H1 (cell line): ENCODE measurements at regions not wholly inside any gene's neighbourhood (a gene's known extent, or its start where the extent isn't known, plus 50 kb on each side); places are given as distances from the start of the nearest gene placed in this dataset.
A peak's percentile ranks its signal among the peaks of the same experiment; 100 is the strongest.

Experiments used
- CTCF ChIA-PET: fragments of 300-600 bp; sonication (Branson Sonifier 250); formaldehyde crosslinking; loops from one replicate; lab custom pipeline; 2021; ENCODE audit not compliant: partially characterized antibody; lab: Charles Lee
- POLR2A ChIA-PET: fragments of 300-600 bp; sonication (Branson Sonifier 250); formaldehyde crosslinking; loops from one replicate; lab custom pipeline; 2021; ENCODE audit warnings: inconsistent platforms; ENCODE audit not compliant: partially characterized antibody; lab: Charles Lee
- DNase-seq, 2 experiments: peaks; one replicate each; pipeline versions ENCODE4 v3.0.0 to v3.0.0-alpha.2; 2010 to 2022; ENCODE audit warnings: low spot score in 2 of 2, low read depth in 1 of 2, mixed read lengths in 1 of 2
- FAIRE-seq: peaks from 2 replicates; lab custom pipeline; 2011; peaks lifted over from hg19 to GRCh38; lab: Jason Lieb, UNC
- H2AFZ ChIP-seq: 2 replicates; pipeline ENCODE4 v1.8.1; 2012; ENCODE audit warnings: low read length, inconsistent platforms
- H2AK5ac ChIP-seq: 2 replicates; pipeline ENCODE4 v1.6.1; 2013; ENCODE audit warnings: low read depth, low read length
- H2BK120ac ChIP-seq: replicated peaks from 2 replicates; pipeline ENCODE3; 2013; ENCODE audit warnings: low read depth, low read length, inconsistent platforms
- H2BK12ac ChIP-seq: 2 replicates; pipeline ENCODE4 v1.6.1; 2013; ENCODE audit warnings: low read depth, low read length
- H2BK15ac ChIP-seq: 2 replicates; pipeline ENCODE4 v1.6.1; 2013; ENCODE audit warnings: low read length
- H2BK20ac ChIP-seq: 2 replicates; pipeline ENCODE4 v1.6.1; 2013; ENCODE audit warnings: low read length
- H2BK5ac ChIP-seq: 2 replicates; pipeline ENCODE4 v1.6.1; 2013; ENCODE audit warnings: low read depth, low read length
- H3K14ac ChIP-seq: 2 replicates; pipeline ENCODE4 v1.6.1; 2013; ENCODE audit warnings: inconsistent platforms; ENCODE audit not compliant: insufficient read length
- H3K18ac ChIP-seq: 2 replicates; pipeline ENCODE4 v1.6.1; 2013; ENCODE audit warnings: low read length; ENCODE audit errors: extremely low read depth
- H3K23ac ChIP-seq: 2 replicates; pipeline ENCODE4 v1.6.1; 2013; ENCODE audit warnings: inconsistent platforms; ENCODE audit not compliant: insufficient read length
- H3K23me2 ChIP-seq: 2 replicates; pipeline ENCODE4 v1.6.1; 2013; ENCODE audit warnings: low read depth, low read length
- H3K27ac ChIP-seq: 2 replicates; pipeline ENCODE4 v1.6.1; 2011; ENCODE audit warnings: low read depth, low read length, inconsistent platforms
- H3K27me3 ChIP-seq, 4 experiments: replicated peaks in 1 of 4; 1 replicate in 1 of 4; 2 replicates in 3 of 4; pipeline versions ENCODE4 v1.6.1 to v1.8.1; 2011 to 2013; ENCODE audit warnings: low read length in 3 of 4, mild to moderate bottlenecking in 3 of 4, inconsistent platforms in 2 of 4, mixed read lengths in 2 of 4, moderate library complexity in 1 of 4; ENCODE audit not compliant: control insufficient read depth in 3 of 4, insufficient read depth in 3 of 4; ENCODE audit errors: extremely low read depth in 1 of 4
- H3K36me3 ChIP-seq, 4 experiments: 2 replicates each; pipeline versions ENCODE4 v1.6.1 to v1.8.1; 2011 to 2013; ENCODE audit warnings: mild to moderate bottlenecking in 4 of 4, low read length in 3 of 4, moderate library complexity in 2 of 4, control low read depth in 1 of 4, inconsistent platforms in 1 of 4; ENCODE audit not compliant: insufficient read depth in 4 of 4, control insufficient read depth in 2 of 4
- H3K4ac ChIP-seq: replicated peaks from 2 replicates; pipeline ENCODE3; 2013; ENCODE audit warnings: low read length, low read depth, mixed read lengths, inconsistent platforms; ENCODE audit not compliant: insufficient read length
- H3K4me1 ChIP-seq, 4 experiments: replicated peaks in 1 of 4; 1 replicate in 1 of 4; 2 replicates in 3 of 4; pipeline versions ENCODE4 v1.6.1 to v1.8.1; 2011 to 2013; ENCODE audit warnings: low read length in 3 of 4, inconsistent platforms in 2 of 4, mixed read lengths in 1 of 4; ENCODE audit not compliant: insufficient read depth in 4 of 4, control insufficient read depth in 3 of 4
- H3K4me2 ChIP-seq, 2 experiments: 2 replicates each; pipeline versions ENCODE4 v1.6.1 to v1.8.1; 2011 to 2013; ENCODE audit warnings: low read depth in 2 of 2, low read length in 2 of 2, control low read depth in 1 of 2, inconsistent platforms in 1 of 2, mild to moderate bottlenecking in 1 of 2; ENCODE audit not compliant: insufficient read depth in 1 of 2
- H3K4me3 ChIP-seq, 4 experiments: fragments of 200-600, 300-600 bp in 1 of 4; sonication (generic), shearing (Covaris generic), sonication (Bioruptor Twin) in 1 of 4; 2 replicates each; pipeline versions ENCODE4 v1.5.1 to v1.8.1; 2011 to 2016; ENCODE audit warnings: low read length in 4 of 4, low read depth in 3 of 4, control low read depth in 2 of 4, inconsistent platforms in 2 of 4, mild to moderate bottlenecking in 2 of 4, mixed read lengths in 1 of 4, moderate library complexity in 1 of 4; ENCODE audit not compliant: insufficient read depth in 2 of 4; ENCODE audit errors: extremely low read depth in 1 of 4
- H3K56ac ChIP-seq: replicated peaks from 2 replicates; pipeline ENCODE3; 2013; ENCODE audit warnings: low read depth, mild to moderate bottlenecking, mixed read lengths, low read length, inconsistent platforms; ENCODE audit not compliant: insufficient read length
- H3K79me1 ChIP-seq: 2 replicates; pipeline ENCODE4 v1.6.1; 2013; ENCODE audit warnings: low read depth, low read length, control low read depth
- H3K79me2 ChIP-seq, 2 experiments: 2 replicates each; pipeline versions ENCODE4 v1.6.1 to v1.8.1; 2012 to 2013; ENCODE audit warnings: low read length in 2 of 2, mild to moderate bottlenecking in 2 of 2, inconsistent platforms in 1 of 2; ENCODE audit not compliant: insufficient read depth in 2 of 2, control insufficient read depth in 1 of 2
- H3K9ac ChIP-seq, 4 experiments: replicated peaks in 1 of 4; 1 replicate in 1 of 4; 2 replicates in 3 of 4; pipeline versions ENCODE4 v1.6.1 to v1.8.1; 2011 to 2013; ENCODE audit warnings: low read depth in 3 of 4, low read length in 3 of 4, control low read depth in 2 of 4, mild to moderate bottlenecking in 2 of 4, moderate library complexity in 2 of 4, inconsistent platforms in 1 of 4; ENCODE audit errors: extremely low read depth in 1 of 4
- H3K9me3 ChIP-seq, 2 experiments: 2 replicates each; pipeline versions ENCODE4 v1.6.1 to v1.8.1; 2012 to 2013; ENCODE audit warnings: mild to moderate bottlenecking in 2 of 2, moderate library complexity in 2 of 2, control low read depth in 1 of 2, inconsistent platforms in 1 of 2, low read depth in 1 of 2, low read length in 1 of 2, mixed read lengths in 1 of 2; ENCODE audit not compliant: insufficient read depth in 2 of 2
- H4K20me1 ChIP-seq, 2 experiments: replicated peaks in 1 of 2; 2 replicates each; pipeline versions ENCODE3 to v1.8.1; 2011 to 2013; ENCODE audit warnings: inconsistent platforms in 2 of 2, low read length in 2 of 2, mild to moderate bottlenecking in 1 of 2; ENCODE audit not compliant: insufficient read depth in 2 of 2, control insufficient read depth in 1 of 2
- H4K5ac ChIP-seq: 2 replicates; pipeline ENCODE4 v1.6.1; 2013; ENCODE audit warnings: low read length, low read depth, mixed read lengths, inconsistent platforms; ENCODE audit not compliant: insufficient read length
- H4K8ac ChIP-seq: 2 replicates; pipeline ENCODE4 v1.8.0; 2013; ENCODE audit warnings: mild to moderate bottlenecking, moderate library complexity, low read length, inconsistent platforms; ENCODE audit not compliant: insufficient read depth; ENCODE audit errors: extremely low read depth
- H4K91ac ChIP-seq: replicated peaks from 2 replicates; pipeline ENCODE3; 2013; ENCODE audit warnings: low read length, mixed read lengths, inconsistent platforms; ENCODE audit not compliant: insufficient read length
- BCL11A ChIP-seq, 2 experiments: IDR thresholded peaks; one replicate each; pipeline ENCODE4 v1.6.1; 2011; ENCODE audit warnings: low read depth in 2 of 2, low read length in 2 of 2, mild to moderate bottlenecking in 2 of 2
- CBX5 ChIP-seq: fragments of 300-800, 300-1000 bp; sonication (generic); IDR thresholded peaks from 2 replicates; pipeline ENCODE4 v1.7.1; 2016; ENCODE audit warnings: antibody characterized with exemption, low read length, low read depth
- CBX8 ChIP-seq: fragments of 300-800, 300-1000 bp; sonication (generic); IDR thresholded peaks from 2 replicates; pipeline ENCODE4 v1.7.1; 2016; ENCODE audit warnings: low read depth, low read length, borderline replicate concordance
- CEBPB ChIP-seq: IDR thresholded peaks from 2 replicates; pipeline ENCODE4 v1.6.1; 2012; ENCODE audit warnings: low read depth, low read length
- CTBP2 ChIP-seq: IDR thresholded peaks from 2 replicates; pipeline ENCODE4 v1.7.0; 2011; ENCODE audit warnings: borderline replicate concordance, mild to moderate bottlenecking, moderate library complexity, mixed read lengths, low read length; ENCODE audit not compliant: insufficient read depth, insufficient read length
- EGR1 ChIP-seq: IDR thresholded peaks from 2 replicates; pipeline ENCODE4 v1.6.1; 2011; ENCODE audit warnings: low read depth, low read length, borderline replicate concordance
- EP300 ChIP-seq, 2 experiments: IDR thresholded peaks; 1 replicate in 1 of 2; 2 replicates in 1 of 2; pipeline ENCODE4 v1.6.1; 2011 to 2012; ENCODE audit warnings: low read depth in 2 of 2, low read length in 2 of 2, mild to moderate bottlenecking in 2 of 2, borderline replicate concordance in 1 of 2, inconsistent platforms in 1 of 2, moderate library complexity in 1 of 2
- KDM4A ChIP-seq: IDR thresholded peaks from one replicate; pipeline ENCODE4 v1.7.1; 2012; ENCODE audit warnings: low read depth, mild to moderate bottlenecking, moderate library complexity, low read length, inconsistent platforms; ENCODE audit not compliant: severe bottlenecking
- MAX ChIP-seq: IDR thresholded peaks from 2 replicates; pipeline ENCODE4 v1.6.1; 2012; ENCODE audit warnings: inconsistent platforms
- RNF2 ChIP-seq: fragments of 200-900, 300-1000 bp; sonication (generic); IDR thresholded peaks from 2 replicates; pipeline ENCODE4 v1.7.1; 2016; ENCODE audit warnings: borderline replicate concordance, low read depth, mild to moderate bottlenecking, antibody characterized with exemption, low read length; ENCODE audit not compliant: poor library complexity, severe bottlenecking; ENCODE audit errors: missing control alignments
- SUZ12 ChIP-seq: fragments of 200-600 bp; sonication (generic); IDR thresholded peaks from 2 replicates; pipeline ENCODE4 v1.6.1; 2012; ENCODE audit warnings: mild to moderate bottlenecking, inconsistent platforms, low read length, moderate library complexity, mixed read lengths
- USF2 ChIP-seq: IDR thresholded peaks from 2 replicates; pipeline ENCODE4 v1.6.1; 2011; ENCODE audit warnings: low read length, improper control_type of control experiment
- WGBS, 2 experiments: shearing (Covaris generic) in 1 of 2; methylation state at CpG; one replicate each; pipeline versions ENCODE4 v1.1.6 to v1.1.7; 2013 to 2015; ENCODE audit warnings: low lambda C conversion rate in 2 of 2, mixed read lengths in 2 of 2, inconsistent platforms in 1 of 2, low coverage in 1 of 2, missing lambda C conversion rate in 1 of 2; ENCODE audit not compliant: insufficient replicate concordance in 2 of 2, insufficient coverage in 1 of 2, insufficient read length in 1 of 2; ENCODE audit errors: extremely low coverage in 1 of 2, missing lambda C conversion rate in 1 of 2; 5-methylcytosine and 5-hydroxymethylcytosine counted together

GRCh38 chr13:59587030-59587429 lies 576.7 kb downstream of the DIAPH3 start:
- H3K27me3 ChIP-seq = peaks cover 0 to 2% (median under 1%) of the 10 kb centered on the region in 4 experiments; a peak in 3 of 7 replicates
- H3K18ac ChIP-seq = no peak overlapping the region
- FAIRE-seq = no peak
- H2BK120ac ChIP-seq = no peak overlapping the region
- H2AK5ac ChIP-seq = no peak overlapping the region
- no peaks in the 10 kb centered on the region for H3K79me1 ChIP-seq
- H4K8ac ChIP-seq = no peak overlapping the region
- H3K14ac ChIP-seq = no peak overlapping the region
- 60% methylated on average over 3 of the region's 3 CpGs; no CpG with 5 or more reads in 1 of the 2 experiments for WGBS, 2 experiments
- DNase-seq = no peak
- no peak overlapping the region for H3K56ac ChIP-seq
- peak overlapping the region in 1 of 2 experiments; percentile 46; a peak in 2 of 4 replicates for H3K4me2 ChIP-seq
- H3K27ac ChIP-seq = no peak overlapping the region
- no peak overlapping the region for H4K5ac ChIP-seq
- no peaks in the 10 kb centered on the region for H3K23me2 ChIP-seq
- H3K4me3 ChIP-seq = no peak overlapping the region
- ChIA-PET POLR2A (interaction anchor here (0.6 kb wide), 1 partner anchor 11 kb away, joined by 3 read pairs; no protein-coding TSS in a partner anchor), CTCF (interaction anchor here (0.7 to 2.6 kb wide), 6 partner anchors 11 to 270 kb away, joined by 3 to 10 read pairs (median 3); no protein-coding TSS in a partner anchor)
- H2BK12ac ChIP-seq = peak overlapping the region; percentile 40; the same call in 1 of the 2 replicates
- no peak overlapping the region for H2AFZ ChIP-seq
- H2BK15ac ChIP-seq = no peak overlapping the region
- no peak overlapping the region for H2BK20ac ChIP-seq
- H3K9ac ChIP-seq = no peak overlapping the region
- peak overlapping the region; percentile 32 for H4K91ac ChIP-seq
- no peak overlapping the region for H3K4ac ChIP-seq
- H3K9me3 ChIP-seq = no peaks in the 10 kb centered on the region
- no peak overlapping the region for H2BK5ac ChIP-seq
- no peaks in the 10 kb centered on the region for H4K20me1 ChIP-seq
- H3K4me1 ChIP-seq = peaks cover 2 to 30% (median 13%) of the 10 kb centered on the region in 4 experiments; a peak in 6 of 7 replicates
- H3K36me3 ChIP-seq = no peaks in the 10 kb centered on the region
- H3K23ac ChIP-seq = no peak overlapping the region
- no peaks in the 10 kb centered on the region for H3K79me2 ChIP-seq
- TF ChIP-seq CTBP2 = no peak
- TF ChIP-seq USF2 = no peak
- no peak for TF ChIP-seq KDM4A
- TF ChIP-seq RNF2 = no peak
- no peak for TF ChIP-seq BCL11A (IDR thresholded peaks at IDR 0.05; ENCODE audit: low read depth in 2 of 2, low read length in 2 of 2)
- no peak for TF ChIP-seq CBX5
- no peak for TF ChIP-seq MAX
- no peak for TF ChIP-seq CBX8
- TF ChIP-seq EGR1 = no peak
- TF ChIP-seq EP300 (IDR thresholded peaks at IDR 0.05; ENCODE audit: borderline replicate concordance in 1 of 2, low read depth in 2 of 2, low read length in 2 of 2) = no peak
- no peak for TF ChIP-seq SUZ12
- TF ChIP-seq CEBPB = no peak
